ENCODE measurements at regions not wholly inside any gene's neighbourhood (a gene's known extent, or its start where the extent isn't known, plus 50 kb on each side); places are given as distances from the start of the nearest gene placed in this dataset.

GRCh38 chr17:52899235-52899634 is 740.7 kb upstream of the CA10 start:
- TF ChIP-seq CTCF (IDR thresholded peaks at IDR 0.05) (no peak), POLR2A (IDR thresholded peaks at IDR 0.05) (no peak)
